ENCODE measurements at regions not wholly inside any gene's neighbourhood (a gene's known extent, or its start where the extent isn't known, plus 50 kb on each side); places are given as distances from the start of the nearest gene placed in this dataset.

DNA sequence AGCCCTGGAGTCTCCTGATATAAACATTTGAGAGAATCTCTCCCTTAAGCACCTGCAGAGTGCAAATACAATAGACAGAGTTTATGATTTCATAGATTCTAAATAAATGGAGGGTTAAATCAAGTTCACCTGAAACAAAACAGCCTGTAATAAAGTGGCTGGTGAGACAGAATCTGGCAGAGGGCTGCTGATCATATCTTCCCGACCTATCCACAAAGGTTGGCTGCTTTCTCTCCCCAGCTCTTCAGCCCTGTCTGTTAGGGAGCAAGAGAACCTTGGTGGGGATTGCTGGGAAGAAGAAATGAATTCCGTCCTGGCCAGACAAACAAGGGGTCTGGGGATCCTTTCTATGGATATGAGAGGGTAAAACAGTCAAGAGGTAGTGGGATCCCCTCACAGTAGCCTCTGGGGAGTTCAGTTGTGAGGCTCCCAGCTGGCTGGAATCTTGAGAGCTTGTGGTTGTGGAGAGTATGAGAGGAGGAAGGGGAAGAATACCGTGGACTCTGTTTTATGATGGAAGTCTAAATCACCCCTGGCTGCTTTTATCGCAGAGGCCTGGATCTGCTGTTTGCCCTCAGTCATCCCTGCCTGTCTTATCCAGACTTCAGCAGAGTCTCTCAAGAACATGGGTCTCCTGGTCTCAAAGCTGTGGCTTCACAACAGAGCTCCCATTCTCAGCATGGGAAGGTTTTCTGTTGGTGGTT lies 451.3 kb downstream of the NTRK3 start:
- intact Hi-C loops (cut with DNase I): no loop called here

DNA sequence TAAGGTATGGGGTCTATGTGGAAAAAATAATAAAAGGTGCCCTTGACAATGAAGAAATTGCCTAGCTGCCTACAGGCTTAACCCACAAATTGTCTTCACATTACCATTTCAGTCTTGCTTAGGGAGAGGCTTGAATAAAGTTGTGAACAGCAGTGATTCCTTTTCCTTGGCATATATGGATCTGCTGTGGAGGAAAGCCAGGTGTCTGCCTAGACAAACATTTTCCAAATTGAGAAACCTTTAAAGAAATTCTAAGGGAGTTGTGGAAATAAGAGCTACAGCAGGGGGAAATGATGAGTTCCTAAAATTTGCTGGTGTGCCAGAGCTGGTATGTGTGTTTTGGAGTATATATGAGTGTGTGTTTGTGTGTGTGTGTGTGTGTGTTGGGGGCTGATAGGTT lies 452.1 kb downstream of the NTRK3 start:
- no peak for DNase-seq (ENCODE audit: low spot score)
- intact Hi-C loops (cut with DNase I): no loop called here

More for the DNA sequence above, 451.3 kb downstream of the NTRK3 start:
- DNase-seq (ENCODE audit: low spot score): no peak

DNA sequence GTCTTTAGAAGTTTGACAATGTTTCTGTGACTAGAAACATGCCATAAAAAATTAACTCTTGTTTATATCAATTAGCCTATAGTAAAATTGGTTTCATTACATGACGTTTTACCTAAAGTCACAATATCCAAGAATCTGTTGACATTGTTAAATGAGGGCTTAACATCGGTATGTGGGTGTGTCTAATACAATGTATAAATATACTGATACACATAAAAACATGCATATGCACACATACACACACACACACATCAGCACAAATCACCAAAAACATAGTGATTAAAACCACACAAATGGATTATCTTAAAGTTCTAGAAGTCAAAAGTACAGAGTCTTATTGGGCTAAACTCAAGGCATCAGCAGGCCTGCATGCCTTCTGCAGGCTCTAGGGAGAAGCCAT lies 456.7 kb downstream of the NTRK3 start:
- no peak for DNase-seq (ENCODE audit: low spot score)
- intact Hi-C loops (cut with DNase I): no loop called here

DNA sequence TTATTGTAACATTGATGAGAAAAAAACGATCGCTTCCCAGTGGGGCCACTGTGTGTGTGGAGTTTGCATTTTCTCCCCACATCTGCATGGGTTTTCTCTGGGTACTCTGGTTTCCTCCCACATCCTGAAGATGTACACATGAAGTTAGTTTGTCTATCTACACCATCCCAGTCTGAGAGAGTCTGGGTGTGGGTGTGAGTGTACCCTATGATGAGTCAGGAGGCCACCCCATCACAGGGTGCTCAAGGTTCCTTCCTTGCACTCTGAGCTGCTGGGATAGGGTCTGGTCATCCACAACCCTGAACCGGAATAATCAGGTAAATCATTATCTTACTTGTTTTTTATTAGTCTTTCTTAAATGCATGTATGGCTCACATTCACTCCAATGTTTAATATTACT lies 457.1 kb downstream of the NTRK3 start:
- DNase-seq (ENCODE audit: low spot score): no peak
- intact Hi-C loops (cut with DNase I): no loop called here

DNA sequence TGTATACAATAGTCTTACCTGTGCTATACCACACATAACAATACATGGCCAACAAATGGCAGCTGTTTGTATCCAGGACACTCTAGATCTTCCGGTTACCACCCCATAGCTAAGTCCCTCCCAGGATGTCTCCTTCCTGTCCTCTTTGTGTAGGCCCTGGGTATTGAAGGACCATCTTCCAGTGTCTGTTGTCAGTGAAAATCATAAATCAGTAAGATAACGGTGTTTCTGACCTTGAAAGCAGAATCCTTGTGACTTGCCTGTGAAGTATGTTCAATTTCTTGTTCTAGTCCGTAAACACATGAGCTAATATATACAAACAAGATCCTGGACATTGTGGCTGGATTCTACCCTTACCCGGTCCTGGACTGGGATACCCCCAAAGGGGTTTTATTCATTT lies 462.8 kb downstream of the NTRK3 start:
- no peak for DNase-seq (ENCODE audit: low spot score)
- intact Hi-C loops (cut with DNase I): no loop called here

DNA sequence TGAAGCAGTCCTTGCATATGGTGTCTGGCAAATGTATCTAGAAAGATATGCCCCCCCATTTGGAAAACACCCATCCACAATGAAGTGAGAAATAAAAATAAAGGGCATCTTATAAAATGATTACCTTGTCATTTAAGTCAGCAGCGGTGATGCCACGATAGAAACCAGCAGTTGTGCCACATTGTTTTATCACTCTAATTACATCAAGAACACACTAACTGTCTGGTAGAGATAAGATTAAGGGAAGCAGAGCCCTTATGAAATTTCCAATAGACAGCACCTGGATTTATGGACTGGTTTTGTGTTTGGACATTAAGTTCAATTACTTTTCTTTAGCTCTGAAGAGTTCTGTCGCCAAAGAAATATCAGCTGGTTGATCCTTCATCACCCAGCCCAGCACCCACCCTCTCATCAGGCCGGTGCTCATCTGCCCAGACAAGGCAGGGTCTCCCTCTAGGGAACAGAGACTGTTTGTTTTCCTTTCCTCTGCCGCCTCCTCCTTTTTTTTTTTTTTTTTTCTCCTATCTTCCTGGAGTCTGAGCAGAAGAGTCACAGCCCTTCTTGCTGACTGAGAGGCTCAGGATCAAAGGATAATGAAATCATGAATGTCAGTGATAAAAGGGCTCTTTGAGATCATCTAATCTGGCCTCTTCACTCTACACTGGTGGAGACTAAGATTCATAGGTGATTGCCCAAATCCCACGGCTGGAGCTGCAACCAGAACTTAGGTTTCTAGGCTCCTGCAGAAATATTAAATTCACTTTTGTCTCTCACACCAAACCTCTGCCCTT lies 464.1 kb downstream of the NTRK3 start:
- intact Hi-C loops (cut with DNase I): no loop called here
- DNase-seq (ENCODE audit: low spot score): no peak

DNA sequence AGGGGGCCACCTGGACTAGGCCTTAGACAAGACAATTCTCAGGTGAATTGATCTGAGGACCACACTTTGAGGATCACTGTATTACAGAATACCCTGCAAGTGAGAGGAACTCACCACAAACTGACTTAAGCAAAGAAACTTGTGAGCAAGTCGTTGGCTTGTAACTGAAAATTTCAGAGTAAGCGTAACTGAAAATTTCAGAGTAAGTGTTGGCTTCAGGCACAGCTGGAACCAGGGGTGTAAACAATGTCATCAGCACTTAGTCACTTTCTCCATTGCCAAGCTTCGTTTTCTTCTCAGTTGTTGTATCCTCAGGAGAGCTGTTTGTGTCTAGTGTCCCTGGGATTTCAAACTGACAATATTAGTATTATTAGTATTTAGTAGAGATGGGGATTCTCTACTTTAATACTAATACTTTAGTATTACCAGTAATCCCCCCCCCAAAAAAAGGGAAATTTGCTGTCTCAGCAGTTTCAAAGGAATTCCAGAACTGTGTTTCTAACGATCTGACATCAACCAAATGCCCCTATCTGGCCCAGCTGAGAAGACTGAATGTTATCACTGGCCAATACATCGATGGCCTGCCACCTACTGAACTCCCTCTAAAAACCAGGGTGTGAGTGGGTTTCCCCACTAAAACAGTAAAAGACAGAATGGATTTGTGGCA lies 474.4 kb downstream of the NTRK3 start:
- DNase-seq (ENCODE audit: low spot score): no peak
- intact Hi-C loops (cut with DNase I): no loop called here

DNA sequence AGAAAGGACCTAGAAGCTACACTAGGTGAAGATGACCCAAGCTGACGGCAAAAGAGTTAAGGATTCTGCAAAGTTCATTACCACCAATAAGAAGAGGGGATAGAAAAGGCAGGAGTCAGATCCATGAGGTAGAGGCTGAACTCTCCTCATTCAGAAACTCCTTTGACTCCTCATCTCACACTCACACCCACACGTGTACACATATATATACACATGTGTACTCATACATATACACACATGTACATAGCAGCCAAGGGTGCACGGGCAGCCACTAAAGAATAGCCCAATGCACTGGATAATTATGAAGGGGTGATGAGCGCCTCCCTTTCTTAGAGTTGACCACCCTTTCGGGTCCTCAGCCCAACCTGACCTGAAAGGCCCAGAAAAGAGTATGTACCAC lies 476.8 kb downstream of the NTRK3 start:
- DNase-seq (ENCODE audit: low spot score): no peak
- intact Hi-C loops (cut with DNase I): no loop called here

GRCh38 chr15:87778358-87778757 lies 478.2 kb downstream of the NTRK3 start:
- DNase-seq (ENCODE audit: low spot score): no peak
- intact Hi-C loops (cut with DNase I): no loop called here

DNA sequence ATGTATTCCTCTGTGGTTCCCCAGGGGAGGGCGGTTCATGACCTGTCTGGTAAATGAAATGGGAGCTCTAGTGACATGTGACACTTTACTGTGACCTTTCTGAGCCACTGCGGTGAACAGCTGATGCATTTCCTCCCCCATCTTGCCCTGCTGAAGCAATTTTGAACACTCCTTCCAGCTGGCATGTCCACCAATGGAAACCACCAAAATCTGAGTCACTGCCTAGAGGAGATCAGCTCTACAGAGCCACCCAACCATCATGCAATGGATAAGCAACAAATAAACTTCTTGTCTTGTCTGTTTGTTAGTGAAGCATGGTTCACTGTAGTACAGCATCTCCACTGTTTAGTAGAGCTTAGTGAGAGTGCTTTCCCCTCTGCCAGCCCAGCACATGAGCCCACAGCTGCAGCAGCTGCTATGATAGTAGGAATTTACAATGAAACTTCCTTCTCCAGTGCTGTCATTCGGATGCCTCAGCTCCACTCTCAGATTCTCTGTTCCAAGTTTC lies 479.4 kb downstream of the NTRK3 start:
- DNase-seq (ENCODE audit: low spot score): no peak
- intact Hi-C loops (cut with DNase I): no loop called here

DNA sequence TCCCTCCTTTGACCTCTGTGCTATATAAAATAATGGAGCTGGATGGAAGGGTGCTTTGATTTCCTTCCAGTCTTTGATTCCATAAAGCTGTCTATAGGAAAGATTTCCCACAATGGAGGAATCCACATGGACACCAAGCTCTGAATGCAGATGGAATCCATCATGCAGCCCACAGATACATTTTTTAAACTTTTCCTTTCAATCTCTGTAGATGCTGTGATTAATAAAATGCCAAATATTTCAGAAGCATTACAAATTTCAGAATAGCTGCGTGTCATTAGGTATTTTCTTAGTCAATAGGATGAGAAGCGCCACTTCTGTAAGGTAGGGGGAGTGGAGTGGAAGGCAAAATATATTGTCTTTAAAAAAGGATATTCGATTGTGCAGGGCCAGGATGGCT lies 489.0 kb downstream of the NTRK3 start:
- intact Hi-C loops (cut with DNase I): no loop called here
- DNase-seq (ENCODE audit: low spot score): no peak

DNA sequence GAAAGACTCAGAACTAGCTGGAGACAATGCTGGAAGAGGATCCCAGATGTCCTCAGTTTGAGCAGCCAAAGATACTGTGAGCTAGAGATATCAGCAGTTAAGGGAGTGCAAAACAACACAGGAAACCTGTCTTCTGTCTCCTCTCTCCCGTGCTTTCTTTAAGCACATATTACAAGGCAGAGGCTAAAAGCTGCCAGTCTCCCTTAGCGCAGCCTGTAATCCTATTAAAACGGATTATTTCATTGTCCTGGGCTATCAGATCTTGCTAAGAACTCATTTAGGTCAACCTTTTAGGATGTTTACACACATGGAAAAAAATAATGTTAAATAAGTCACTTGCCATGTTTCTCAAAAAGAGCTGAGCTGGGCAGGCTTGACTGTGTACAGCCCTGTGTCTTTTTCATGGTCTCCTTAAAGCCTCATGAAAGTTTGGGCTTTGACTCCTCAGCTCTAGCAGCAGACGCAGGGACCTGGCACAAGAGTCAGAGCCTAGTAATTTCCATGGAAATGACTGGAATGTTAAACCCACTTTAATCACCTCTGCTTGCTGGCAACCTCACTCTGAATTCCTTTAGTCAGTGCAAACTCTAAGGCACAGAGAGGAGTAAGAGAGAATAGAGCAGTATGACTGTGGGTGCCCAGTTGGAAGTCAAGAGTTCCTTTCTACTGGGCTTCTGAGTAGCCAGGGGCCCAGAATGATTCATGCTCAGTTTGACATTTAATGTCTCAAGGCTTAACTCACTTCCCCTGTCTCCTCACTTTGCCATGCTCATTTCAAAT lies 491.9 kb downstream of the NTRK3 start:
- intact Hi-C loops (cut with DNase I): no loop called here
- no peak for DNase-seq (ENCODE audit: low spot score)

- DNase-seq (ENCODE audit: low spot score): no peak
- intact Hi-C loops (cut with DNase I): no loop called here
Measured at GRCh38 chr15:87763837-87764236, 492.7 kb downstream of the NTRK3 start.

DNA sequence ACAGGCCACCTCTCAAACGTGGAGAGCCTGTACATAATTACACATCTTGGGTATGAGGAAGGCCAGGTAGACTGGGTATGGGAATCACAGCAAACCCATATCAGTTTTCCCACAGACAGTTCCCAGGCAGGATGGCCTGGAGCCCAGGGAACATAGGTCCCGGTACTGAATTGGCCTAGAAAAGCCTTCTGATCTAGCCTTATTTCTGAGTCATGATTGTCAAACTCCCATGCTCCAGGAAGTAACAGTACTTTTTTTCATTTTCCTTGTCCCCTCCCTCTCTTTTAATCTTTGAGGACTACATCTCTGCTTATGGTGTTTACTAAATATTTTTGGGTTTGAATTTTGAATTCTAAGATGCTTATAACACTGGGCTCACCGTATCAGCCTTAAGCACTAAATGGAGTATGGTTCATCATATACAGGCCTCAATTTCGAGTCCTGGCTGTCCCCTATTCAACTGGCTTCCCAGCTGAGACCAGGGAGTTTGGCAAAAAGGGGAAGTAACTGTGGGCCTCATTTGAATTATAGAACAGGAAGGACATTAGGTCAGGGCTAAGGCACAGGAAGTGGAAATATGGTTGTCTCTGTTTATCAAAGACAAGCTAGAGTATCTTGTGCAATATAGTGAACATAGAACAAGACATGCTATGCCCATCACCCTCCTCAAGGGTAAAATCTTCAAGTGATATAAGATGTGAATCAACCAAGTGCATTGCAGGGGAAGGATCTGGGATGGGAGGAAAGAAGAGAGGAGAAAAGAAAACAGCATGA lies 494.6 kb downstream of the NTRK3 start:
- intact Hi-C loops (cut with DNase I): no loop called here
- DNase-seq (ENCODE audit: low spot score): no peak

GRCh38 chr15:87760547-87761314 lies 495.8 kb downstream of the NTRK3 start:
- intact Hi-C loops (cut with DNase I): no loop called here
- DNase-seq (ENCODE audit: low spot score): no peak

- no peak for DNase-seq (ENCODE audit: low spot score)
- intact Hi-C loops (cut with DNase I): no loop called here
Measured at GRCh38 chr15:87758794-87759418, 497.6 kb downstream of the NTRK3 start.

- intact Hi-C loops (cut with DNase I): no loop called here
- DNase-seq (ENCODE audit: low spot score): no peak
Measured at GRCh38 chr15:87757084-87757483, 499.5 kb downstream of the NTRK3 start.

DNA sequence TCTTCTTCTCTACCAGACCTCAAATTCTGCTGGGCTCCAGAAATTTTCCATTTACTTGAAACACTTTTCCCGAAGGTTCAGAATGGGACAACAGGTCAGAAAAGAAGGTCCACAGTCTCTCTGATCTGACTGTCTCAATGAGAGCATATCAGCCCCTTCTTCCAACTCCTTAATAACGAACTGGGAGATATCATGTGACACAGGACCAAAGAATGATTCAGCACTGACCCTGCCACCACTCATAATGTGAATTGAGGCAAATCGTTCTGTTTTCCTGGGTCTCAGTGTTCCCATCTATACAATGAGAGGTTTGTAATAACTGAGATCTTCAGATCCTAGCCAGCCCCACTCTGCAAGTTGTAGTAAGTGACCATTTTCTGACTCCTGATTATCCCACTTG lies 500.5 kb downstream of the NTRK3 start:
- intact Hi-C loops (cut with DNase I): no loop called here
- DNase-seq (ENCODE audit: low spot score): no peak
